Loucy (cell line): ENCODE measurements at regions not wholly inside any gene's neighbourhood (a gene's known extent, or its start where the extent isn't known, plus 50 kb on each side); places are given as distances from the start of the nearest gene placed in this dataset.
"Not testable (repeated sequence)": the region's sequence is repeated elsewhere in the genome, so short reads cannot be mapped to it uniquely, and the experiment has no call there.

Source experiments
- H2AFZ ChIP-seq: fragments of 200-600 bp; sonication (generic); 2 replicates; pipeline ENCODE4 v1.6.0; 2016; ENCODE audit warnings: antibody characterized with exemption, mild to moderate bottlenecking, low read length, moderate library complexity
- H3F3A ChIP-seq: fragments of 200-600 bp; 2 replicates; pipeline ENCODE4 v1.6.0; 2016; ENCODE audit warnings: antibody characterized with exemption, low read depth, mild to moderate bottlenecking
- H3K27me3 ChIP-seq: fragments of 200-600 bp; sonication (generic); 2 replicates; pipeline ENCODE4 v1.6.1; 2014; ENCODE audit warnings: low read length, mild to moderate bottlenecking; ENCODE audit not compliant: insufficient read depth, poor library complexity, severe bottlenecking
- H3K36me3 ChIP-seq: fragments of 200-600 bp; sonication (generic); 2 replicates; pipeline ENCODE4 v1.6.1; 2016; ENCODE audit warnings: low read length; ENCODE audit not compliant: insufficient read depth
- H3K4me1 ChIP-seq: fragments of 200-600 bp; sonication (generic); 2 replicates; pipeline ENCODE4 v1.5.1; 2014; ENCODE audit warnings: low read length, mild to moderate bottlenecking; ENCODE audit not compliant: insufficient read depth, poor library complexity, severe bottlenecking
- H3K4me2 ChIP-seq: fragments of 200-600 bp; sonication (generic); 2 replicates; pipeline ENCODE4 v1.6.0; 2014; ENCODE audit warnings: antibody characterized with exemption, low read length, low read depth, mild to moderate bottlenecking; ENCODE audit not compliant: poor library complexity, severe bottlenecking
- H3K4me3 ChIP-seq: fragments of 200-600 bp; sonication (generic); 2 replicates; pipeline ENCODE4 v1.5.1; 2014; ENCODE audit warnings: low read length, mild to moderate bottlenecking, mixed read lengths; ENCODE audit not compliant: poor library complexity, severe bottlenecking
- H3K79me2 ChIP-seq: fragments of 200-600 bp; sonication (generic); 2 replicates; pipeline ENCODE4 v1.6.1; 2014; ENCODE audit warnings: low read length; ENCODE audit not compliant: insufficient read depth
- H3K9ac ChIP-seq: fragments of 200-600 bp; sonication (generic); 2 replicates; pipeline ENCODE4 v1.6.0; 2014; ENCODE audit warnings: mild to moderate bottlenecking, low read depth, low read length, moderate library complexity; ENCODE audit not compliant: poor library complexity, severe bottlenecking
- H3K9me2 ChIP-seq: fragments of 200-600 bp; sonication (generic); replicated peaks from 2 replicates; pipeline ENCODE4 v1.6.1; 2016; ENCODE audit warnings: low read depth, low read length, mixed read lengths
- H3K9me3 ChIP-seq: fragments of 200-600 bp; sonication (generic); 2 replicates; pipeline ENCODE4 v1.6.1; 2014; ENCODE audit warnings: mild to moderate bottlenecking, antibody characterized with exemption, low read length, low read depth; ENCODE audit not compliant: insufficient read depth
- H4K20me1 ChIP-seq: fragments of 200-600 bp; sonication (generic); 2 replicates; pipeline ENCODE4 v1.6.0; 2014; ENCODE audit warnings: antibody characterized with exemption, low read length, mild to moderate bottlenecking; ENCODE audit not compliant: insufficient read depth, poor library complexity, severe bottlenecking
- CTCF ChIP-seq: fragments of 200-600 bp; sonication (generic); conservative IDR thresholded peaks from 2 replicates; pipeline ENCODE4 v1.5.1; 2014; ENCODE audit warnings: mild to moderate bottlenecking, antibody characterized with exemption, low read length
- EZH2phosphoT487 ChIP-seq: fragments of 200-600 bp; IDR thresholded peaks from 2 replicates; pipeline ENCODE4 v1.6.1; 2018; ENCODE audit warnings: antibody characterized with exemption, mild to moderate bottlenecking, moderate library complexity, borderline replicate concordance

DNA sequence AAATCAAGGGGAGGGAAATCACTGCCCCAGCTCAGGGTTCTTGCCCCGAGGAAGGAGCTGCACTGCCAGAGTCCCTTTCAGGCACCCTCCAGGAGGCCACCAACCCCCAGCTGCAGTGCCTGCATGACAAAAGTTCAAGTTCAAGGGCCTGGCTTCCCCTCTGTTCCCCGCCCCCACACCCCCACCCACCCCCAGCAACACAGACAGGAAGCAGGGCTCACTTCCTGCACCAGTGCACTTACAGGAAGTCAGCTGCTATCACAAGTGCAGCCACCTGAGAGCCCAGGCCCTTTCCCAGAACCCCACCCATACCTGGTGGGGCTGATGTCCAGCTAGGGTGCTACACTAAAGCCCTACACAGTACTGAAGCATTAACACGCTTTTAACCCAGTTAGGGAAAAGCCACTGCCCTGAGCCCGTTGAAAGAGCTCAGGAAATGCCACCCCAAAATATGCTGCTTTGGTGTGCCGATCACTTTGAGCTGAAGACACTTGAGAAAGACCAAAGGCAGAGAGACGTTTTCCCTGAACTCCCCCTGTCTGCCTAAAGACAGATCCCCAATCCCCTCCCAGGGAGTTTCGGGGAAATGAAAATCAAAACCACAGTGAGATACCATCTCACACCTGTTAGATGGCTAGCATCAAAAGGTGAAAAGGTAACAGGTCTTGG, 109.9 kb upstream of the CAB39 start:
- Histone ChIP-seq H3K9me3 (no peaks in the 10 kb centered on the region), H3K4me2 (peak overlapping the region; percentile 72), H4K20me1 (no peaks in the 10 kb centered on the region), H3K9ac (peak overlapping the region; percentile 42), H3K4me1 (peaks cover 34% of the 10 kb centered on the region), H3K27me3 (no peaks in the 10 kb centered on the region), H3K9me2 (no peaks in the 10 kb centered on the region), H3K79me2 (no peaks in the 10 kb centered on the region), H3K36me3 (no peaks in the 10 kb centered on the region), H3F3A (no peaks in the 10 kb centered on the region), H2AFZ (peak overlapping the region; percentile 26; the same call in 1 of the 2 replicates), H3K4me3 (peak overlapping the region; percentile 59)
- TF ChIP-seq CTCF (no peak), EZH2phosphoT487 (no peak)

DNA sequence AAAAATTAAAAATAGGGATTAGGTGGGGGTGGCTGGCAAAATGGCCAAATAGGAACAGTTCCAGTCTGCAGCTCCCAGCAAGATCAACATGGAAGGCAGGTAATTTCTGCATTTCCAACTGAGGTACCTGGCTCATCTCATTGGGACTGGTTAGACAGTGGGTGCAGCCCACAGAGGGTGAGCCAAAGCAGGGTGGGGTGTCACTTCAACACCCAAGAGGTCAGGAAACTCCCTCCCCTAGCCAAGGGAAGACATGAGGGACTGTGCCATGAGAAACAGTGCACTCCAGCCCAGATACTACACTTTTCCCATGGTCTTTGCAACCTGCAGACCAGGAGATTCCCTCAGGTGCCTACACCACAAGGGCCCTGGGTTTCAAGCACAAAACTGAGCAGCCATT, 109.3 kb upstream of the CAB39 start:
- peak overlapping the region; percentile 42 for H3K9ac ChIP-seq

GRCh38 chr2:230604158-230604557, 108.5 kb upstream of the CAB39 start:
- peaks cover 34% of the 10 kb centered on the region for H3K4me1 ChIP-seq
- not testable (repeated sequence) for H3K9ac ChIP-seq, H3K9me3 ChIP-seq, H3K79me2 ChIP-seq, H3K36me3 ChIP-seq, H3K4me2 ChIP-seq, H3K27me3 ChIP-seq, H3F3A ChIP-seq, H3K4me3 ChIP-seq, H2AFZ ChIP-seq, H3K9me2 ChIP-seq, H4K20me1 ChIP-seq

More for the DNA sequence above, 109.3 kb upstream of the CAB39 start:
- not testable (repeated sequence) for H3F3A ChIP-seq, H4K20me1 ChIP-seq, H2AFZ ChIP-seq, H3K27me3 ChIP-seq, H3K79me2 ChIP-seq, H3K4me3 ChIP-seq, H3K9me3 ChIP-seq, H3K36me3 ChIP-seq, H3K9me2 ChIP-seq
- Histone ChIP-seq H3K4me2 (peak overlapping the region; percentile 67), H3K4me1 (peaks cover 34% of the 10 kb centered on the region)

DNA sequence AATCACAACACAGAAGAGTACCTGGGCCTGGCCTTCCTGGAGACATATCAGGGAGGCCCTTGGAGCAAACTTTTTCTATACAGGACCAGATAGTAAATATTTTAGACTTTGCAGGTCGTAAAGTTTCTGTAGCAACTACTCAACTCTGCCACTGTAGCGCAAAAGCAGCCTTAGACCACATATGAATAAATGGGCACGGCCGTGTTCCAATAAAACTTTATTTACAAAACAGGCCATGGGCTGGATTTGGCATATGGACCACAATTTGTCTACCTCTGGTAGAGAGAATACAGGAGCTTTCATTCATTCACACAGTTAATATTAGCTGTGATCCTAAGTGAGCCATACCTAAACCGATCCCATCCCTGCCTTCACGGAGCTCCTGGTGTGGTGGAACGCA, 98.6 kb upstream of the CAB39 start:
- no peak overlapping the region for H2AFZ ChIP-seq
- no peak for TF ChIP-seq EZH2phosphoT487
- TF ChIP-seq CTCF = no peak

More for the DNA sequence above, 98.6 kb upstream of the CAB39 start:
- Histone ChIP-seq H3K4me3 (no peak overlapping the region), H3K4me2 (no peak overlapping the region), H3K9me3 (0 out of 2 replicates have a peak, but pooled peaks cover 3% of the 10 kb centered on the region), H3K9ac (no peak overlapping the region), H3K79me2 (no peaks in the 10 kb centered on the region), H3K27me3 (no peaks in the 10 kb centered on the region), H3K4me1 (no peaks in the 10 kb centered on the region), H3K36me3 (no peaks in the 10 kb centered on the region), H4K20me1 (no peaks in the 10 kb centered on the region), H3K9me2 (no peaks in the 10 kb centered on the region), H3F3A (no peaks in the 10 kb centered on the region)
